ENCODE measurements at regions not wholly inside any gene's neighbourhood (a gene's known extent, or its start where the extent isn't known, plus 50 kb on each side); places are given as distances from the start of the nearest gene placed in this dataset.

- DNase-seq (ENCODE audit: low spot score) = no peak
- TF ChIP-seq CTCF (IDR thresholded peaks at IDR 0.05; ENCODE audit: extremely low read depth, missing control alignments) = no peak
Observed at GRCh38 chr2:40606862-40607261, 155.0 kb upstream of the SLC8A1 start.

- no peak for TF ChIP-seq CTCF (IDR thresholded peaks at IDR 0.05; ENCODE audit: extremely low read depth, missing control alignments)
- no peak for DNase-seq (ENCODE audit: low spot score)
Observed at GRCh38 chr2:40611196-40611595, 159.3 kb upstream of the SLC8A1 start.

GRCh38 chr2:40625849-40626248, 174.0 kb upstream of the SLC8A1 start:
- no peak for DNase-seq (ENCODE audit: low spot score)
- no peak for TF ChIP-seq CTCF (IDR thresholded peaks at IDR 0.05; ENCODE audit: extremely low read depth, missing control alignments)

GRCh38 chr2:40628556-40628955, 176.7 kb upstream of the SLC8A1 start:
- TF ChIP-seq CTCF (IDR thresholded peaks at IDR 0.05; ENCODE audit: extremely low read depth, missing control alignments) = no peak

GRCh38 chr2:40629768-40630434, 178.0 kb upstream of the SLC8A1 start:
- no peak for TF ChIP-seq CTCF (IDR thresholded peaks at IDR 0.05; ENCODE audit: extremely low read depth, missing control alignments)
- DNase-seq (ENCODE audit: low spot score) = no peak

More at GRCh38 chr2:40628556-40628955, 176.7 kb upstream of the SLC8A1 start:
- DNase-seq (ENCODE audit: low spot score) = no peak

- TF ChIP-seq CTCF (IDR thresholded peaks at IDR 0.05; ENCODE audit: extremely low read depth, missing control alignments) = no peak
- no peak for DNase-seq (ENCODE audit: low spot score)
Observed at GRCh38 chr2:40639320-40639719, 187.4 kb upstream of the SLC8A1 start.

- no peak for TF ChIP-seq CTCF (IDR thresholded peaks at IDR 0.05; ENCODE audit: extremely low read depth, missing control alignments)
- no peak for DNase-seq (ENCODE audit: low spot score)
Observed at GRCh38 chr2:40642237-40642636, 190.3 kb upstream of the SLC8A1 start.

Measured in GM20000 (cell line).